Urinary bladder (tissue), 3 donors: ENCODE measurements at regions not wholly inside any gene's neighbourhood (a gene's known extent, or its start where the extent isn't known, plus 50 kb on each side); places are given as distances from the start of the nearest gene placed in this dataset.
A peak's percentile ranks its signal among the peaks of the same experiment; 100 is the strongest.
"Not testable (repeated sequence)": the region's sequence is repeated elsewhere in the genome, so short reads cannot be mapped to it uniquely, and the experiment has no call there.

Experiments used
- DNase-seq: peaks from one replicate; pipeline ENCODE4 v3.0.0-alpha.2; 2015; ENCODE audit errors: extremely low spot score
- H3K27ac ChIP-seq: one replicate; pipeline ENCODE4 v1.5.1; 2013; ENCODE audit warnings: low read depth, mild to moderate bottlenecking, moderate library complexity
- H3K36me3 ChIP-seq: one replicate; pipeline ENCODE4 v1.6.1; 2013; ENCODE audit warnings: mild to moderate bottlenecking, moderate library complexity; ENCODE audit not compliant: insufficient read depth
- H3K4me1 ChIP-seq: one replicate; pipeline ENCODE4 v1.6.1; 2013; ENCODE audit warnings: mild to moderate bottlenecking, moderate library complexity; ENCODE audit not compliant: insufficient read depth
- H3K4me3 ChIP-seq: one replicate; pipeline ENCODE4 v1.5.1; 2013; ENCODE audit warnings: low read depth, low read length
- WGBS: extraction: QIAGEN DNeasy Blood & Tissue Kit; methylation state at CpG from one replicate; pipeline ENCODE4 v1.1.7; 2013; 5-methylcytosine and 5-hydroxymethylcytosine counted together
- donor health status: healthy with polysubstance abuse.
- donor health status: healthy.

GRCh38 chr3:104214937-104215336 is 1151.8 kb upstream of the ALCAM start:
- Histone ChIP-seq H3K4me1 (no peaks in the 10 kb centered on the region), H3K36me3 (no peaks in the 10 kb centered on the region), H3K4me3 (no peak overlapping the region), H3K27ac (no peak overlapping the region)
- WGBS: 82% methylated on average over 2 of the region's 2 CpGs
- DNase-seq: no peak

- H3K4me3 ChIP-seq, H3K4me1 ChIP-seq, DNase-seq, H3K36me3 ChIP-seq, H3K27ac ChIP-seq: not testable (repeated sequence)
- 83% methylated on average over 2 of the region's 2 CpGs for WGBS
Measured at GRCh38 chr3:104219046-104219445, 1147.7 kb upstream of the ALCAM start.

- Histone ChIP-seq H3K36me3 (no peaks in the 10 kb centered on the region), H3K4me1 (no peaks in the 10 kb centered on the region), H3K27ac (no peak overlapping the region), H3K4me3 (no peak overlapping the region)
- WGBS: 98% methylated on average over 1 of the region's 1 CpG
- DNase-seq: no peak
Measured at GRCh38 chr3:104234442-104235194, 1132.1 kb upstream of the ALCAM start.

- Histone ChIP-seq H3K4me1 (no peaks in the 10 kb centered on the region), H3K36me3 (no peaks in the 10 kb centered on the region), H3K27ac (no peak overlapping the region), H3K4me3 (no peak overlapping the region)
- DNase-seq: no peak
- WGBS: 56% methylated on average over 4 of the region's 4 CpGs
Measured at GRCh38 chr3:104244680-104245220, 1122.0 kb upstream of the ALCAM start.

GRCh38 chr3:104245261-104245660 is 1121.4 kb upstream of the ALCAM start:
- Histone ChIP-seq H3K4me1 (no peaks in the 10 kb centered on the region), H3K27ac (no peak overlapping the region), H3K4me3 (no peak overlapping the region), H3K36me3 (no peaks in the 10 kb centered on the region)
- 47% methylated on average over 3 of the region's 3 CpGs for WGBS
- DNase-seq: no peak

- DNase-seq: peak; percentile 7
- no peak overlapping the region for H3K27ac ChIP-seq
- H3K4me3 ChIP-seq: no peak overlapping the region
- H3K36me3 ChIP-seq: no peaks in the 10 kb centered on the region
- 13% methylated on average over 2 of the region's 2 CpGs for WGBS
- no peaks in the 10 kb centered on the region for H3K4me1 ChIP-seq
Measured at GRCh38 chr3:104245981-104246380, 1120.7 kb upstream of the ALCAM start.

- DNase-seq: no peak
- WGBS: 90% methylated on average over 4 of the region's 4 CpGs
- Histone ChIP-seq H3K27ac (no peak overlapping the region), H3K4me1 (no peaks in the 10 kb centered on the region), H3K4me3 (no peak overlapping the region), H3K36me3 (no peaks in the 10 kb centered on the region)
Measured at GRCh38 chr3:104257486-104257885, 1109.2 kb upstream of the ALCAM start.

GRCh38 chr3:104263477-104263876 is 1103.2 kb upstream of the ALCAM start:
- H3K36me3 ChIP-seq: no peaks in the 10 kb centered on the region
- WGBS: 98% methylated on average over 2 of the region's 2 CpGs
- DNase-seq: no peak
- no peaks in the 10 kb centered on the region for H3K4me1 ChIP-seq
- H3K4me3 ChIP-seq: no peak overlapping the region
- no peak overlapping the region for H3K27ac ChIP-seq

GRCh38 chr3:104266219-104266618 is 1100.5 kb upstream of the ALCAM start:
- H3K4me3 ChIP-seq: not testable (repeated sequence)

GRCh38 chr3:104269771-104270170 is 1096.9 kb upstream of the ALCAM start:
- 85% methylated on average over 6 of the region's 6 CpGs for WGBS
- H3K36me3 ChIP-seq: no peaks in the 10 kb centered on the region
- no peak overlapping the region for H3K27ac ChIP-seq
- H3K4me1 ChIP-seq: no peaks in the 10 kb centered on the region
- H3K4me3 ChIP-seq: no peak overlapping the region
- no peak for DNase-seq

More at GRCh38 chr3:104266219-104266618, 1100.5 kb upstream of the ALCAM start:
- H3K4me1 ChIP-seq, DNase-seq, H3K36me3 ChIP-seq, H3K27ac ChIP-seq: not testable (repeated sequence)
- WGBS: 73% methylated on average over 1 of the region's 1 CpG

GRCh38 chr3:104273046-104273649 is 1093.6 kb upstream of the ALCAM start:
- Histone ChIP-seq H3K4me1 (no peaks in the 10 kb centered on the region), H3K36me3 (no peaks in the 10 kb centered on the region)
- whole genome bisulfite sequencing: 69% methylated on average over 4 of the region's 4 CpGs

GRCh38 chr3:104275199-104275598 is 1091.5 kb upstream of the ALCAM start:
- no peaks in the 10 kb centered on the region for H3K4me1 ChIP-seq
- no peak overlapping the region for H3K4me3 ChIP-seq
- H3K27ac ChIP-seq: no peak overlapping the region
- DNase-seq: no peak
- no peaks in the 10 kb centered on the region for H3K36me3 ChIP-seq

More at GRCh38 chr3:104273046-104273649, 1093.6 kb upstream of the ALCAM start:
- H3K27ac ChIP-seq: no peak overlapping the region
- H3K4me3 ChIP-seq: no peak overlapping the region
- no peak for DNase-seq

- Histone ChIP-seq H3K27ac (no peak overlapping the region), H3K4me3 (no peak overlapping the region), H3K4me1 (no peaks in the 10 kb centered on the region), H3K36me3 (no peaks in the 10 kb centered on the region)
- 44% methylated on average over 1 of the region's 1 CpG for WGBS
- DNase-seq: no peak
Measured at GRCh38 chr3:104279617-104280016, 1087.1 kb upstream of the ALCAM start.

- Histone ChIP-seq H3K4me3 (no peak overlapping the region), H3K36me3 (no peaks in the 10 kb centered on the region), H3K27ac (no peak overlapping the region), H3K4me1 (no peaks in the 10 kb centered on the region)
- WGBS: 94% methylated on average over 3 of the region's 3 CpGs
- DNase-seq: no peak
Measured at GRCh38 chr3:104281713-104282112, 1085.0 kb upstream of the ALCAM start.
